K562 (cell line): ENCODE measurements at regions not wholly inside any gene's neighbourhood (a gene's known extent, or its start where the extent isn't known, plus 50 kb on each side); places are given as distances from the start of the nearest gene placed in this dataset.

ENCODE experiments used
- ATAC-seq: fragments of 200-7000 bp; cut with Tn5 transposase; 3 replicates; pipeline ENCODE4 v1.9.1; 2020; ENCODE audit warnings: moderate library complexity
- BruUV-seq: library from RNA; stranded (reverse); fragments of 400-500 nt; replicated peaks from 2 replicates; lab custom pipeline; 2021; lab: Mats Ljungman, UMichigan
- CTCF ChIA-PET: fragments of 300-600 bp; formaldehyde crosslinking; extraction: SDS; loops from one replicate; lab custom pipeline; 2021; ENCODE audit warnings: low intra/inter-chr PET ratio; lab: Yijun Ruan, JAX
- POLR2A ChIA-PET: fragments of 300-600, 350-650 bp; sonication (Branson Sonifier 250); formaldehyde crosslinking; extraction: SDS; loops from one replicate; lab custom pipeline; 2021; ENCODE audit warnings: antibody characterized with exemption, inconsistent platforms; lab: Yijun Ruan, JAX
- DNase-seq, 4 experiments: peaks; one replicate each; pipeline versions ENCODE4 v3.0.0 to v3.0.0-alpha.2; 2011 to 2018; ENCODE audit warnings: low spot score in 3 of 4, mixed read lengths in 3 of 4; ENCODE audit errors: extremely low read depth in 1 of 4
- FAIRE-seq: peaks from 2 replicates; lab custom pipeline; 2011; peaks lifted over from hg19 to GRCh38; lab: Jason Lieb, UNC
- H2AFZ ChIP-seq: 2 replicates; pipeline ENCODE4 v1.6.0; 2011; ENCODE audit warnings: low read depth, low read length, control low read depth, inconsistent platforms
- H3K27ac ChIP-seq: fragments of 200-600 bp; 3 replicates; pipeline ENCODE4 v1.8.0; 2011; ENCODE audit warnings: low read depth, mild to moderate bottlenecking, control low read depth, inconsistent platforms, low read length, moderate library complexity, mixed read lengths; ENCODE audit errors: extremely low read depth
- H3K27me3 ChIP-seq, 2 experiments: fragments of 300-600 bp in 1 of 2; 2 replicates in 1 of 2; 3 replicates in 1 of 2; pipeline versions ENCODE4 v1.6.0 to v1.8.0; 2011; ENCODE audit warnings: inconsistent platforms in 2 of 2, low read length in 2 of 2, mild to moderate bottlenecking in 1 of 2, mixed read lengths in 1 of 2, moderate library complexity in 1 of 2; ENCODE audit not compliant: control insufficient read depth in 2 of 2, insufficient read depth in 2 of 2
- H3K36me3 ChIP-seq: fragments of 300-600 bp; 3 replicates; pipeline ENCODE4 v1.8.0; 2011; ENCODE audit warnings: mild to moderate bottlenecking, low read length, inconsistent platforms; ENCODE audit not compliant: control insufficient read depth, insufficient read depth
- H3K4me1 ChIP-seq, 2 experiments: fragments of 200-600 bp in 1 of 2; replicated peaks in 1 of 2; 2 replicates in 1 of 2; 3 replicates in 1 of 2; pipeline versions ENCODE4 v1.5.1 to v1.8.0; 2011; ENCODE audit warnings: inconsistent platforms in 2 of 2, low read length in 2 of 2, mild to moderate bottlenecking in 1 of 2, mixed read lengths in 1 of 2, moderate library complexity in 1 of 2; ENCODE audit not compliant: control insufficient read depth in 2 of 2, insufficient read depth in 2 of 2
- H3K4me2 ChIP-seq: 2 replicates; pipeline ENCODE4 v1.6.1; 2011; ENCODE audit warnings: low read length, control low read depth, inconsistent platforms, mixed read lengths; ENCODE audit not compliant: insufficient read depth
- H3K4me3 ChIP-seq: fragments of 200-600 bp; sonication (generic), shearing (Covaris generic); 2 replicates; pipeline ENCODE4 v1.5.1; 2016; ENCODE audit warnings: control low read depth, inconsistent platforms
- H3K79me2 ChIP-seq: fragments of 200-600 bp; 3 replicates; pipeline ENCODE4 v1.8.0; 2011; ENCODE audit warnings: low read length, inconsistent platforms; ENCODE audit not compliant: control insufficient read depth, insufficient read depth
- H3K9ac ChIP-seq, 2 experiments: 2 replicates each; pipeline versions ENCODE4 v1.6.0 to v1.6.1; 2011; ENCODE audit warnings: low read depth in 2 of 2, low read length in 2 of 2, control low read depth in 1 of 2, inconsistent platforms in 1 of 2, mild to moderate bottlenecking in 1 of 2, mixed read lengths in 1 of 2; ENCODE audit not compliant: insufficient read depth in 1 of 2
- H3K9me1 ChIP-seq: one replicate; pipeline ENCODE4 v1.6.0; 2011; ENCODE audit warnings: inconsistent platforms, mild to moderate bottlenecking, low read length, moderate library complexity; ENCODE audit not compliant: control insufficient read depth, insufficient read depth
- H3K9me3 ChIP-seq: replicated peaks from 2 replicates; pipeline ENCODE4 v1.5.1; 2011; ENCODE audit warnings: low read depth, low read length, inconsistent platforms; ENCODE audit not compliant: control insufficient read depth, insufficient read depth
- H4K20me1 ChIP-seq: replicated peaks from 2 replicates; pipeline ENCODE4 v1.6.1; 2011; ENCODE audit warnings: low read length, inconsistent platforms, mixed read lengths; ENCODE audit not compliant: control insufficient read depth, insufficient read depth
- CBX5 ChIP-seq: IDR thresholded peaks from 2 replicates; pipeline ENCODE4 v1.6.1; 2014; ENCODE audit warnings: low read depth, borderline replicate concordance
- CEBPG ChIP-seq, 3 experiments: fragments of 200-800 bp in 1 of 3; sonication (Bioruptor generic) in 1 of 3; sonication (generic) in 1 of 3; formaldehyde crosslinking in 1 of 3; IDR thresholded peaks in 2 of 3; conservative IDR thresholded peaks in 1 of 3; 2 replicates each; pipeline versions ENCODE4 v1.6.1 to v1.8.0; 2016 to 2022; ENCODE audit warnings: missing compliant biosample characterization in 2 of 3, missing genetic modification characterization in 2 of 3, mild to moderate bottlenecking in 1 of 3, missing genetic modification reagents in 1 of 3
- GTF2E2 ChIP-seq: fragments of 200-800 bp; sonication (Bioruptor generic); IDR thresholded peaks from 2 replicates; pipeline ENCODE4 v1.6.1; 2016; ENCODE audit warnings: missing genetic modification characterization, missing compliant biosample characterization
- MEF2A ChIP-seq: IDR thresholded peaks from 2 replicates; pipeline ENCODE4 v1.6.1; 2011; ENCODE audit warnings: low read depth, mild to moderate bottlenecking, low read length, moderate library complexity; ENCODE audit not compliant: control insufficient read depth
- NELFE ChIP-seq: IDR thresholded peaks from 2 replicates; pipeline ENCODE4 v1.6.1; 2011; ENCODE audit warnings: mild to moderate bottlenecking; ENCODE audit not compliant: insufficient read depth, insufficient read length
- PRMT5 ChIP-seq: sonication (generic); formaldehyde crosslinking; IDR thresholded peaks from 2 replicates; pipeline ENCODE4 v1.5.0; 2020; ENCODE audit warnings: missing genetic modification reagents
- TFAP4 ChIP-seq: sonication (generic); formaldehyde crosslinking; IDR thresholded peaks from 2 replicates; pipeline ENCODE4 v1.8.0; 2022; ENCODE audit warnings: missing genetic modification reagents, mild to moderate bottlenecking, moderate library complexity, borderline replicate concordance
- TFE3 ChIP-seq: fragments of 450-650 bp; formaldehyde crosslinking; IDR thresholded peaks from 2 replicates; pipeline ENCODE4 v1.4.0; 2020; ENCODE audit warnings: mild to moderate bottlenecking, mixed read lengths
- THAP12 ChIP-seq: fragments of 250-450 bp; sonication (Bioruptor Pico); IDR thresholded peaks from 2 replicates; pipeline ENCODE4 v1.9.0; 2021; ENCODE audit warnings: mild to moderate bottlenecking, inconsistent platforms
- ZFP36 ChIP-seq: fragments of 150-350 bp; IDR thresholded peaks from 2 replicates; pipeline ENCODE4 v1.6.1; 2018; ENCODE audit warnings: low read length, low read depth; ENCODE audit not compliant: partially characterized antibody
- WGBS: fragments of 100-300 bp; shearing (Covaris generic); methylation state at CpG from one replicate; pipeline ENCODE4 v1.1.6; 2016; ENCODE audit warnings: low coverage, mixed read lengths; ENCODE audit not compliant: insufficient coverage; ENCODE audit errors: missing lambda C conversion rate; 5-methylcytosine and 5-hydroxymethylcytosine counted together
- in situ Hi-C: fragments of 300-500 bp; cut with MboI; formaldehyde crosslinking; loops from 4 replicates; pipeline ENCODE4 v1.15.0; 2018; ENCODE audit warnings: inconsistent platforms, mixed read lengths
- intact Hi-C: fragments of 100-400 bp; cut with micrococcal nuclease; formaldehyde crosslinking; loops from 2 replicates; pipeline ENCODE4 v1.14.2; 2022

- Histone ChIP-seq H3K4me2 (no peak overlapping the region), H3K9ac (no peak overlapping the region), H3K9me1 (no peaks in the 10 kb centered on the region), H3K9me3 (no peaks in the 10 kb centered on the region), H3K4me1 (no peaks in the 10 kb centered on the region), H3K36me3 (no peaks in the 10 kb centered on the region), H3K27me3 (no peaks in the 10 kb centered on the region), H4K20me1 (no peaks in the 10 kb centered on the region), H3K79me2 (no peaks in the 10 kb centered on the region), H2AFZ (no peak overlapping the region), H3K27ac (no peak overlapping the region), H3K4me3 (no peak overlapping the region)
- intact Hi-C loops: loop anchor here (2.0 to 10.0 kb wide), 2 partner anchors 33 to 55 kb away; no protein-coding TSS in a partner anchor
- BruUV-seq: no TSS peak
- FAIRE-seq: no peak
- CTCF ChIA-PET: interaction anchor here (0.7 kb wide), 1 partner anchor 390 kb away, joined by 3 read pairs; no protein-coding TSS in a partner anchor
- in situ Hi-C loops: no loop called here
- TF ChIP-seq MEF2A (no peak), CEBPG (CRISPR knock-in tag; IDR thresholded peaks at IDR 0.05) (no peak), CEBPG (tag; conservative IDR thresholded peaks at IDR 0.05 in 1 of 2, IDR thresholded peaks at IDR 0.05 in 1 of 2) (0 out of 4 replicates have a peak, but pooled peaks of 1 of the 2 experiments have one; percentile 22)
- ATAC-seq: no peak
- DNase-seq: no peak
- POLR2A ChIA-PET: no interaction called here
Observed at GRCh38 chr7:116139807-116140206, 70.5 kb upstream of the TES start.

- H3K4me1 ChIP-seq: no peaks in the 10 kb centered on the region
- intact Hi-C loops: loop anchor here (10.0 kb wide), 1 partner anchor 58 kb away; no protein-coding TSS in a partner anchor
- ATAC-seq (no peak), DNase-seq (no peak), FAIRE-seq (no peak)
- ChIA-PET POLR2A (no interaction called here), CTCF (no interaction called here)
- H3K9me1 ChIP-seq: no peaks in the 10 kb centered on the region
- no peaks in the 10 kb centered on the region for H3K36me3 ChIP-seq
- H3K4me2 ChIP-seq: no peak overlapping the region
- H3K4me3 ChIP-seq: no peak overlapping the region
- no peaks in the 10 kb centered on the region for H3K9me3 ChIP-seq
- no peaks in the 10 kb centered on the region for H3K79me2 ChIP-seq
- H3K27me3 ChIP-seq: no peaks in the 10 kb centered on the region
- no peak overlapping the region for H3K9ac ChIP-seq
- H3K27ac ChIP-seq: no peak overlapping the region
- no peaks in the 10 kb centered on the region for H4K20me1 ChIP-seq
- H2AFZ ChIP-seq: no peak overlapping the region
- in situ Hi-C loops: no loop called here
- no TSS peak for BruUV-seq
- WGBS: 0% methylated on average over 1 of the region's 1 CpG
- no peak for TF ChIP-seq PRMT5 (CRISPR knock-in tag)
- no peak for TF ChIP-seq THAP12 (CRISPR knock-in tag)
- TF ChIP-seq TFE3 (CRISPR knock-in tag): no peak
- no peak for TF ChIP-seq ZFP36
- no peak for TF ChIP-seq TFAP4
- no peak for TF ChIP-seq CBX5
- no peak for TF ChIP-seq NELFE
- TF ChIP-seq GTF2E2: no peak
Observed at GRCh38 chr7:116142374-116142773, 68.0 kb upstream of the TES start.
